Nephron progenitor cell (in vitro differentiated cells): ENCODE measurements at regions not wholly inside any gene's neighbourhood (a gene's known extent, or its start where the extent isn't known, plus 50 kb on each side); places are given as distances from the start of the nearest gene placed in this dataset.
"Not testable (repeated sequence)": the region's sequence is repeated elsewhere in the genome, so short reads cannot be mapped to it uniquely, and the experiment has no call there.

Experiments used
- DNase-seq: peaks from one replicate; pipeline ENCODE4 v3.0.0; 2021
- H3K27ac Mint-ChIP-seq: 2 replicates; pipeline ENCODE4 v1.8.0; 2021; ENCODE audit warnings: mild to moderate bottlenecking, moderate library complexity, mixed read lengths
- H3K27me3 Mint-ChIP-seq: 2 replicates; pipeline ENCODE4 v1.8.0; 2021; ENCODE audit warnings: mild to moderate bottlenecking, low read depth, mixed read lengths; ENCODE audit not compliant: poor library complexity
- H3K36me3 Mint-ChIP-seq: 2 replicates; pipeline ENCODE4 v1.8.0; 2021; ENCODE audit warnings: low read depth, mixed read lengths
- H3K4me1 Mint-ChIP-seq: 2 replicates; pipeline ENCODE4 v1.8.0; 2021; ENCODE audit warnings: mixed read lengths
- H3K4me3 Mint-ChIP-seq: 2 replicates; pipeline ENCODE4 v1.8.0; 2021; ENCODE audit warnings: mild to moderate bottlenecking, moderate library complexity, mixed read lengths
- H3K9me3 Mint-ChIP-seq: 2 replicates; pipeline ENCODE4 v1.8.0; 2021; ENCODE audit warnings: mild to moderate bottlenecking, moderate library complexity, mixed read lengths
- CTCF ChIP-seq: fragments of 200-600 bp; sonication (generic); IDR thresholded peaks from 2 replicates; pipeline ENCODE4 v1.5.0; 2021; ENCODE audit warnings: antibody characterized with exemption

GRCh38 chrX:40788698-40789097, 53.4 kb upstream of the MED14 start:
- peaks cover 45% of the 10 kb centered on the region for H3K9me3 Mint-ChIP-seq
- not testable (repeated sequence) for DNase-seq, H3K4me3 Mint-ChIP-seq, H3K4me1 Mint-ChIP-seq, H3K27ac Mint-ChIP-seq, H3K36me3 Mint-ChIP-seq, H3K27me3 Mint-ChIP-seq

- H3K36me3 Mint-ChIP-seq = peaks cover 4% of the 10 kb centered on the region
- no peak overlapping the region for H3K27ac Mint-ChIP-seq
- peaks cover 6% of the 10 kb centered on the region for H3K4me1 Mint-ChIP-seq
- no peak for TF ChIP-seq CTCF
- no peak for DNase-seq
- peaks cover 64% of the 10 kb centered on the region for H3K9me3 Mint-ChIP-seq
- peaks cover 4% of the 10 kb centered on the region for H3K27me3 Mint-ChIP-seq
- no peak overlapping the region for H3K4me3 Mint-ChIP-seq
These were observed 57.1 kb upstream of the MED14 start for GRCh38 chrX:40792433-40792832.

GRCh38 chrX:40794829-40795130, 59.4 kb upstream of the MED14 start:
- H3K9me3 Mint-ChIP-seq = peaks cover 70% of the 10 kb centered on the region
- not testable (repeated sequence) for H3K27me3 Mint-ChIP-seq

GRCh38 chrX:40799745-40800144, 64.4 kb upstream of the MED14 start:
- not testable (repeated sequence) for H3K27me3 Mint-ChIP-seq, H3K4me3 Mint-ChIP-seq
- H3K9me3 Mint-ChIP-seq = peaks cover 57% of the 10 kb centered on the region

More at GRCh38 chrX:40794829-40795130, 59.4 kb upstream of the MED14 start:
- H3K27ac Mint-ChIP-seq = peak overlapping the region; percentile 72
- H3K4me3 Mint-ChIP-seq, H3K4me1 Mint-ChIP-seq, H3K36me3 Mint-ChIP-seq, DNase-seq: not testable (repeated sequence)

GRCh38 chrX:40805404-40805803, 70.1 kb upstream of the MED14 start:
- Mint-ChIP-seq H3K4me3 (no peak overlapping the region), H3K36me3 (no peaks in the 10 kb centered on the region)

More at GRCh38 chrX:40799745-40800144, 64.4 kb upstream of the MED14 start:
- not testable (repeated sequence) for DNase-seq, H3K27ac Mint-ChIP-seq, H3K36me3 Mint-ChIP-seq, H3K4me1 Mint-ChIP-seq

GRCh38 chrX:40806513-40807220, 71.3 kb upstream of the MED14 start:
- no peak for TF ChIP-seq CTCF
- H3K36me3 Mint-ChIP-seq = no peaks in the 10 kb centered on the region
- no peak overlapping the region for H3K27ac Mint-ChIP-seq
- peaks cover 30% of the 10 kb centered on the region for H3K9me3 Mint-ChIP-seq
- H3K4me3 Mint-ChIP-seq = no peak overlapping the region
- H3K4me1 Mint-ChIP-seq = no peaks in the 10 kb centered on the region
- no peaks in the 10 kb centered on the region for H3K27me3 Mint-ChIP-seq
- DNase-seq = no peak

More at GRCh38 chrX:40805404-40805803, 70.1 kb upstream of the MED14 start:
- H3K27me3 Mint-ChIP-seq = no peaks in the 10 kb centered on the region
- peaks cover 22% of the 10 kb centered on the region for H3K9me3 Mint-ChIP-seq
- no peaks in the 10 kb centered on the region for H3K4me1 Mint-ChIP-seq
- TF ChIP-seq CTCF = no peak
- H3K27ac Mint-ChIP-seq = no peak overlapping the region
- DNase-seq = no peak

GRCh38 chrX:40807384-40807783, 72.0 kb upstream of the MED14 start:
- Mint-ChIP-seq H3K4me3 (no peak overlapping the region), H3K27ac (no peak overlapping the region)

More at GRCh38 chrX:40807384-40807783, 72.0 kb upstream of the MED14 start:
- Mint-ChIP-seq H3K9me3 (peaks cover 31% of the 10 kb centered on the region), H3K36me3 (no peaks in the 10 kb centered on the region), H3K4me1 (no peaks in the 10 kb centered on the region), H3K27me3 (no peaks in the 10 kb centered on the region)
- no peak for DNase-seq
- no peak for TF ChIP-seq CTCF
